Stimulated activated CD4-positive, alpha-beta T cell treated with anti-CD3 and anti-CD28 coated beads, Interleukin-15, amount 100 ng/mL, for 48 hours (primary cell): ENCODE measurements at regions not wholly inside any gene's neighbourhood (a gene's known extent, or its start where the extent isn't known, plus 50 kb on each side); places are given as distances from the start of the nearest gene placed in this dataset.

Experiments
- DNase-seq, 2 donors: peaks; one replicate each; pipeline ENCODE4 v3.0.0-alpha.2; 2020; ENCODE audit warnings: low read depth in 2 of 2

GRCh38 chr20:23138226-23138625 is 52.1 kb upstream of the CD93 start:
- no peak for DNase-seq

GRCh38 chr20:23136893-23137745 is 51.0 kb upstream of the CD93 start:
- DNase-seq = no peak

- DNase-seq = no peak
Measured at GRCh38 chr20:23135449-23136420, 49.6 kb upstream of the CD93 start.
